ENCODE measurements at regions not wholly inside any gene's neighbourhood (a gene's known extent, or its start where the extent isn't known, plus 50 kb on each side); places are given as distances from the start of the nearest gene placed in this dataset.
"Not testable (repeated sequence)": the region's sequence is repeated elsewhere in the genome, so short reads cannot be mapped to it uniquely, and the experiment has no call there.

DNA sequence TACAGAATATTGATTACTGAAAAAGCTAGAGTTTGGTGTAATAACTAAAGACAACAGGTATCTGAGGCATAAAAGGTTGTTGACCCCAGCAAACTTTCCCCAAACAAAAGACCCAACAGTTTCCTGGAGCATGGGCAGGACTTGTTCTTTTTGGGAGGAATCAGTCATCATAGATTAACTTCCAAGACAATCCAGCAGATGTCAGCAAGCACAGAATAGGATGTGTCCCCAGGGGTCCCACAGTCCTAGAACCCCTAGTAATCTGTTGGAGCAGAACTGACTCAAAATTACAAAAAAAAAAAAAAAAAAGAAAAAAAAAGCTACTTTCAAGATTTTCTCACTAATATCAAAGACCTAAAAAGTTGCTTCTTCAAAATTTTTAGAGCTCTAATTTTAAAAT lies 564.7 kb upstream of the SLC39A10 start:
- no peak for DNase-seq (ENCODE audit: low spot score)
- Histone ChIP-seq H3K9me3 (ENCODE audit: low read length) (peaks cover 12% of the 10 kb centered on the region; the same call in 1 of the 2 replicates), H3K79me2 (ENCODE audit: insufficient read depth, low read length) (no peaks in the 10 kb centered on the region), H2AFZ (ENCODE audit: low read length) (no peak overlapping the region), H3K27ac (ENCODE audit: extremely low read length, insufficient read depth, low read length) (no peak overlapping the region), H3K9ac (ENCODE audit: insufficient read depth, low read depth, low read length) (no peak overlapping the region), H3K4me1 (ENCODE audit: insufficient read depth, low read length) (no peaks in the 10 kb centered on the region), H3K27me3 (ENCODE audit: control insufficient read depth in 1 of 2, insufficient read depth in 2 of 2, low read length in 2 of 2) (no peaks in the 10 kb centered on the region), H3K4me3 (replicated peaks in 1 of 3; ENCODE audit: insufficient read depth in 1 of 3, low read depth in 2 of 3, low read length in 3 of 3) (no peak overlapping the region), H3K36me3 (replicated peaks in 1 of 2; ENCODE audit: control insufficient read depth in 1 of 2, insufficient read depth in 2 of 2, low read length in 2 of 2) (no peaks in the 10 kb centered on the region), H4K20me1 (ENCODE audit: insufficient read depth, low read length) (no peaks in the 10 kb centered on the region), H3K4me2 (ENCODE audit: low read depth, low read length) (no peak overlapping the region)
- in situ Hi-C loops (cut with HindIII; ENCODE audit: extremely low pct_ligation_motif_present, low pct_unique_long_range_greater_than_20kb) (no loop called here), intact Hi-C loops (cut with micrococcal nuclease; ENCODE audit: unreplicated experiment) (no loop called here)
- CTCF ChIA-PET (ENCODE audit: low intra/inter-chr PET ratio, low total read pairs) = no interaction called here
- no TSS peak for BruUV-seq (replicated peaks)
- no peak for FAIRE-seq
- ATAC-seq = no peak
- TF ChIP-seq E2F5 (CRISPR knock-in tag; conservative IDR thresholded peaks at IDR 0.05) (no peak), ZNF441 (CRISPR knock-in tag; IDR thresholded peaks at IDR 0.05; ENCODE audit: borderline replicate concordance) (no peak)
- POLR2A ChIA-PET = no interaction called here

DNA sequence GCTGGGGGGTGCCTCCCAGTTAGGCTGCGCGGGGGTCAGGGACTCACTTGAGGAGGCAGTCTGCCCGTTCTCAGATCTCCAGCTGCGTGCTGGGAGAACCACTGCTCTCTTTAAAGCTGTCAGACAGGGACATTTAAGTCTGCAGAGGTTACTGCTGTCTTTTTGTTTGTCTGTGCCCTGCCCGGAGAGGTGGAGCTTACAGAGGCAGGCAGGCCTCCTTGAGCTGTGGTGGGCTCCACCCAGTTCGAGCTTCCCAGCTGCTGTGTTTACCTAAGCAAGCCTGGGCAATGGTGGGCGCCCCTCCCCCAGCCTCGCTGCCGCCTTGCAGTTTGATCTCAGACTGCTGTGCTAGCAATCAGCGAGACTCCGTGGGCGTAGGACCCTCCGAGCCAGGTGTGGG lies 584.2 kb upstream of the SLC39A10 start:
- CTCF ChIA-PET (ENCODE audit: low intra/inter-chr PET ratio, low total read pairs); H3K4me1 ChIP-seq (ENCODE audit: insufficient read depth, low read length); BruUV-seq (replicated peaks); H3K79me2 ChIP-seq (ENCODE audit: insufficient read depth, low read length); H3K36me3 ChIP-seq (replicated peaks in 1 of 2; ENCODE audit: control insufficient read depth in 1 of 2, insufficient read depth in 2 of 2, low read length in 2 of 2); H3K4me3 ChIP-seq (replicated peaks in 1 of 3; ENCODE audit: insufficient read depth in 1 of 3, low read depth in 2 of 3, low read length in 3 of 3); FAIRE-seq; H4K20me1 ChIP-seq (ENCODE audit: insufficient read depth, low read length); intact Hi-C loops (cut with micrococcal nuclease; ENCODE audit: unreplicated experiment); ATAC-seq; H3K4me2 ChIP-seq (ENCODE audit: low read depth, low read length); H3K27ac ChIP-seq (ENCODE audit: extremely low read length, insufficient read depth, low read length); H3K9ac ChIP-seq (ENCODE audit: insufficient read depth, low read depth, low read length); DNase-seq (ENCODE audit: low spot score); H3K27me3 ChIP-seq (ENCODE audit: control insufficient read depth in 1 of 2, insufficient read depth in 2 of 2, low read length in 2 of 2); POLR2A ChIA-PET; H2AFZ ChIP-seq (ENCODE audit: low read length); in situ Hi-C loops (cut with HindIII; ENCODE audit: extremely low pct_ligation_motif_present, low pct_unique_long_range_greater_than_20kb): not testable (repeated sequence)
- WGBS (ENCODE audit: low lambda C conversion rate) = 0% methylated on average over 3 of the region's 13 CpGs
- H3K9me3 ChIP-seq (ENCODE audit: low read length) = peaks cover 20% of the 10 kb centered on the region
